SK-N-SH treated with all-trans-retinoic acid at 6 μM for 48 hours (cell line): ENCODE measurements at regions not wholly inside any gene's neighbourhood (a gene's known extent, or its start where the extent isn't known, plus 50 kb on each side); places are given as distances from the start of the nearest gene placed in this dataset.

Experiments
- ARNTL ChIP-seq: fragments of 450-650 bp; formaldehyde crosslinking; IDR thresholded peaks from 2 replicates; pipeline ENCODE4 v1.5.0; 2020; ENCODE audit warnings: low read depth, mild to moderate bottlenecking, moderate library complexity, borderline replicate concordance
- BACH2 ChIP-seq: fragments of 250-450 bp; sonication (Bioruptor Pico); IDR thresholded peaks from 2 replicates; pipeline ENCODE4 v1.9.0; 2021; ENCODE audit warnings: mild to moderate bottlenecking, borderline replicate concordance
- CSRNP3 ChIP-seq: fragments of 250-450 bp; sonication (Bioruptor Pico); IDR thresholded peaks from 2 replicates; pipeline ENCODE4 v1.5.1; 2021; ENCODE audit warnings: mild to moderate bottlenecking, moderate library complexity
- GLIS3 ChIP-seq: fragments of 250-450 bp; sonication (Bioruptor Pico); IDR thresholded peaks from 2 replicates; pipeline ENCODE4 v1.5.0; 2020; ENCODE audit warnings: mild to moderate bottlenecking, moderate library complexity
- PATZ1 ChIP-seq: fragments of 250-450 bp; sonication (Bioruptor Pico); IDR thresholded peaks from 2 replicates; pipeline ENCODE4 v1.8.0; 2020; ENCODE audit warnings: mild to moderate bottlenecking, moderate library complexity, borderline replicate concordance
- RARB ChIP-seq: fragments of 250-450 bp; sonication (Bioruptor Pico); IDR thresholded peaks from 2 replicates; pipeline ENCODE4 v1.8.0; 2021; ENCODE audit warnings: mild to moderate bottlenecking, moderate library complexity
- SNAI2 ChIP-seq: fragments of 250-450 bp; sonication (Bioruptor Pico); IDR thresholded peaks from 2 replicates; pipeline ENCODE4 v1.5.0; 2020; ENCODE audit warnings: mild to moderate bottlenecking, moderate library complexity
- TCF4 ChIP-seq: fragments of 250-450 bp; sonication (Bioruptor Pico); IDR thresholded peaks from 2 replicates; pipeline ENCODE4 v1.8.0; 2021; ENCODE audit warnings: mild to moderate bottlenecking, moderate library complexity, borderline replicate concordance
- TOX ChIP-seq: fragments of 250-450 bp; sonication (Bioruptor Pico); IDR thresholded peaks from 2 replicates; pipeline ENCODE4 v1.8.0; 2021; ENCODE audit warnings: mild to moderate bottlenecking, moderate library complexity, borderline replicate concordance
- ZFP3 ChIP-seq: fragments of 250-450 bp; sonication (Bioruptor Pico); IDR thresholded peaks from 2 replicates; pipeline ENCODE4 v1.5.0; 2020; ENCODE audit warnings: mild to moderate bottlenecking, moderate library complexity
- ZFP30 ChIP-seq: fragments of 450-650 bp; formaldehyde crosslinking; IDR thresholded peaks from 2 replicates; pipeline ENCODE4 v1.5.0; 2022; ENCODE audit warnings: mild to moderate bottlenecking, moderate library complexity

GRCh38 chr10:36412942-36413341, 712.5 kb upstream of the ANKRD30A start:
- TF ChIP-seq TOX (CRISPR knock-in tag) = no peak
- no peak for TF ChIP-seq PATZ1 (CRISPR knock-in tag)
- TF ChIP-seq TCF4 (CRISPR knock-in tag) = no peak
- no peak for TF ChIP-seq SNAI2
- no peak for TF ChIP-seq ZFP3 (CRISPR knock-in tag)
- no peak for TF ChIP-seq BACH2 (CRISPR knock-in tag)
- no peak for TF ChIP-seq ARNTL (CRISPR knock-in tag)
- no peak for TF ChIP-seq CSRNP3 (CRISPR knock-in tag)
- no peak for TF ChIP-seq RARB
- no peak for TF ChIP-seq ZFP30 (CRISPR knock-in tag)
- no peak for TF ChIP-seq GLIS3 (CRISPR knock-in tag)
